ENCODE measurements at regions not wholly inside any gene's neighbourhood (a gene's known extent, or its start where the extent isn't known, plus 50 kb on each side); places are given as distances from the start of the nearest gene placed in this dataset.

DNA sequence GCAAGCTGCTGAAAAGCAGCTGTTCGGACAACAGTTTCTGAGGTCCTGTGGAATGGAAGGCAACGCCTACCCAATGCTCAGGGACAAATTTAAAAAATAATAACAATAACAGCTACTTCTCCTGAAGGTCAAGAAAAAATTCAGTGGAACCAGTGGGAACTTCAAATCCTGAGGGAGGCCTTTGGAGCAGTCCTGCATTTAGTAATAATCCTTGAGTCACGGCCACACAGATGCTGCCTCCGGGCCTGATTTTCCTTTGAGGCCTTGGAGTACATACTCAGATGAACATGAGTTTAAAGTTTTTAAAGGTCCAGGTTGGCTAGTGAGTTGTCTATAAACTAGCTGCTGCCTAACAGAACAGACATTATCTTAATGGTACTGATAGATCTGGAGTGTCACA lies 268.0 kb downstream of the MSRB3 start:
- in situ Hi-C loops (cut with MboI; ENCODE audit: low pct_ligation_motif_present in 1 of 4, low pct_unique_long_range_greater_than_20kb in 1 of 4, low sequenced_read_pairs in 3 of 4) (no loop called here), intact Hi-C loops (cut with DNase I; ENCODE audit: low total_unique reads) (no loop called here)
- H3K4me1 ChIP-seq, result no peaks in the 10 kb centered on the region
- no peaks in the 10 kb centered on the region for H3K27me3 ChIP-seq
- WGBS, 2 donors (ENCODE audit: low coverage in 1 of 2), result 82% methylated on average over 4 of the region's 4 CpGs; no CpG with 5 or more reads in 1 of the 2 donors
- no peaks in the 10 kb centered on the region for H3K9me3 ChIP-seq
- no peak overlapping the region for H3K4me3 ChIP-seq
- H3K27ac ChIP-seq, result no peak overlapping the region
- TF ChIP-seq EP300 (IDR thresholded peaks at IDR 0.05; ENCODE audit: low read depth), result no peak
- TF ChIP-seq POLR2AphosphoS5 (IDR thresholded peaks at IDR 0.05), result no peak
- no peak for TF ChIP-seq POLR2A (IDR thresholded peaks at IDR 0.05)
- TF ChIP-seq, protein P1, sequence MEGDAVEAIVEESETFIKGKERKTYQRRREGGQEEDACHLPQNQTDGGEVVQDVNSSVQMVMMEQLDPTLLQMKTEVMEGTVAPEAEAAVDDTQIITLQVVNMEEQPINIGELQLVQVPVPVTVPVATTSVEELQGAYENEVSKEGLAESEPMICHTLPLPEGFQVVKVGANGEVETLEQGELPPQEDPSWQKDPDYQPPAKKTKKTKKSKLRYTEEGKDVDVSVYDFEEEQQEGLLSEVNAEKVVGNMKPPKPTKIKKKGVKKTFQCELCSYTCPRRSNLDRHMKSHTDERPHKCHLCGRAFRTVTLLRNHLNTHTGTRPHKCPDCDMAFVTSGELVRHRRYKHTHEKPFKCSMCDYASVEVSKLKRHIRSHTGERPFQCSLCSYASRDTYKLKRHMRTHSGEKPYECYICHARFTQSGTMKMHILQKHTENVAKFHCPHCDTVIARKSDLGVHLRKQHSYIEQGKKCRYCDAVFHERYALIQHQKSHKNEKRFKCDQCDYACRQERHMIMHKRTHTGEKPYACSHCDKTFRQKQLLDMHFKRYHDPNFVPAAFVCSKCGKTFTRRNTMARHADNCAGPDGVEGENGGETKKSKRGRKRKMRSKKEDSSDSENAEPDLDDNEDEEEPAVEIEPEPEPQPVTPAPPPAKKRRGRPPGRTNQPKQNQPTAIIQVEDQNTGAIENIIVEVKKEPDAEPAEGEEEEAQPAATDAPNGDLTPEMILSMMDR (IDR thresholded peaks at IDR 0.05), result no peak
- DNase-seq, result no peak
- no peaks in the 10 kb centered on the region for H3K36me3 ChIP-seq

DNA sequence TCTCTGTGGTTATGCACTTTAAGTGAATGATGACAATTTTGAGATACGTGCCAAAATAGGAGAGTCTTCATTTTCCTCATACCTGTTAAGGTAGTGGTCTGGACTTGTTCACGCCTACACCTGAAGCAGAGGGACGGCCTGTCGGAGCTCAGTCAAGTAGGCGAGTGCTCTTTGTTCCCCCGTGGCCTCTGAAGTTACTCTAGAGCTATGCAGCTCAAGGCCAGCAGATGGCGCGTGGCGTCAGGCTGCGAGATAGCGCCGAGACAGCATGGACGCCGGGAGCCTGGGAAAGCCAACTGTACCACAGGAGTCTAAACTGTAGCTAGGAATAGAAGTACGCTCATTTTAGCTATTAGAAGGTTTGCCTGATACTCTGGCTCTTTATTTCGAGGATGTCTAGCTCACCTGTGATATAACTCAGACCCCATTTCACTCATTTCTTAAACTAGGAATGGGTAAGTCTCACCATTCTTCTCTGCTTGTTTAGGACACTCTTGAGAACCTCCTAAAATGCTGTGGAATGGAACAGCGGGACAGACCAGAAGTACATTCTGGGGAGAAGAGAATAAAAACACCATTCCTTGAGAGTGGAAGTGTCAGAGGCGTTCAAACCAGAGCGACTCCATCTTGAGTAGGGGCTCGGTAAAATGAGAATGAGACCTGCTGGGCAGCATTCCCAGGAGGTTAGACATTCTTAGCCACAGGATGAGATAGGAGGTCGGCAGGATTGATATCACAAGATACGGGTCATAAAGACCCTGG lies 267.4 kb upstream of the HMGA2 start:
- in situ Hi-C loops (cut with MboI; ENCODE audit: low pct_ligation_motif_present in 1 of 4, low pct_unique_long_range_greater_than_20kb in 1 of 4, low sequenced_read_pairs in 3 of 4) (loop anchor here in 3 of 4 donors (25.0 kb wide), 2 partner anchors 430 to 530 kb away; no protein-coding TSS in a partner anchor), intact Hi-C loops (cut with DNase I; ENCODE audit: low total_unique reads) (loop anchor here (5.0 kb wide), 1 partner anchor 530 kb away; no protein-coding TSS in a partner anchor)
- 16 to 24% methylated on average over 3 to 22 of the region's 22 CpGs for WGBS, 2 donors (ENCODE audit: low coverage in 1 of 2)
- no peak for TF ChIP-seq EP300 (IDR thresholded peaks at IDR 0.05; ENCODE audit: low read depth)
- no peak for TF ChIP-seq POLR2AphosphoS5 (IDR thresholded peaks at IDR 0.05)
- TF ChIP-seq, protein P1 (IDR thresholded peaks at IDR 0.05), result peak; percentile 81 to 89 (median 84)
- no peak for TF ChIP-seq POLR2A (IDR thresholded peaks at IDR 0.05)
- no peaks in the 10 kb centered on the region for H3K9me3 ChIP-seq
- peak; percentile 79 for DNase-seq
- no peak overlapping the region for H3K27ac ChIP-seq
- H3K27me3 ChIP-seq, result peaks cover 15% of the 10 kb centered on the region
- H3K36me3 ChIP-seq, result no peaks in the 10 kb centered on the region
- H3K4me1 ChIP-seq, result peaks cover 0 to 3% (median 0%) of the 10 kb centered on the region in 4 donors
- no peak overlapping the region for H3K4me3 ChIP-seq

DNA sequence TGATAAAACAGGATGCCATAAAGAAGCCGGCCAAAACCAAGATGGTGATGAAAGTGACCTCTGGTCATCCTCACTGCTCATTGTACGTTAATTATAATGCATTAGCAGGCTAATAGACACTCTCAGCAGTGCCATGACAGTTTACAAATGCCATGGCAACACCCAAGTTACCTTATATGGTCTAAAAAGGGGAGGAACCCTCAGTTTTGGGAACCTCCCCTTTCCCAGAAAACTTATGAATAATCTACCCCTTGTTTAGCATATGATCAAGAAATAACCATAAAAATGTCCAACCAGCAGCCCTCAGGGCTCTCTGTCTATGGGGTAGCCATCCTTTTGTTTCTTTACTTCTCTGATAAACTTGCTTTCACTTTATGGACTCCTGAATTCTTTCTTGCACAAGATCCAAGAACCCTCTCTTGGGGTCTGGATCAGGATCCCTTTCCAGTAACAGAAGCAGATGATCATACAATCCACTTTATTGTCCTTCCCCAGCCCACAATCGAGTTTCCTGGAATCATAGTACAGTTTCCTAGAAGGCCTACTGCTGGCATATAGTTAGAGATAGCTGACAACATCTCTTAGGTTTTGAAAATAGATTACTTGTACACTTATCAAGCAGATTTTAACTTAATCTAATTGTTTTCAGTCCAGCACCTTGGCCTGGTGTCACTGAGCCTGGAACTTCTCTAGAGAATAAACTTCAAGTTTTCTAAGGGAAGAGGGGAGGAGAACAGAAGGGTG lies 266.7 kb upstream of the HMGA2 start:
- Histone ChIP-seq H3K9me3 (no peaks in the 10 kb centered on the region), H3K27me3 (peaks cover 22% of the 10 kb centered on the region), H3K36me3 (no peaks in the 10 kb centered on the region), H3K4me3 (no peak overlapping the region), H3K27ac (no peak overlapping the region), H3K4me1 (peaks cover 0 to 3% (median 0%) of the 10 kb centered on the region in 4 donors)
- 30 to 56% methylated on average over 2 to 3 of the region's 3 CpGs for WGBS, 2 donors (ENCODE audit: low coverage in 1 of 2)
- in situ Hi-C loops (cut with MboI; ENCODE audit: low pct_ligation_motif_present in 1 of 4, low pct_unique_long_range_greater_than_20kb in 1 of 4, low sequenced_read_pairs in 3 of 4) (loop anchor here in 3 of 4 donors (25.0 kb wide), 2 partner anchors 430 to 530 kb away; no protein-coding TSS in a partner anchor), intact Hi-C loops (cut with DNase I; ENCODE audit: low total_unique reads) (loop anchor here (5.0 kb wide), 1 partner anchor 530 kb away; no protein-coding TSS in a partner anchor)
- TF ChIP-seq, protein P1 (IDR thresholded peaks at IDR 0.05), result no peak
- TF ChIP-seq POLR2A (IDR thresholded peaks at IDR 0.05) (no peak), POLR2AphosphoS5 (IDR thresholded peaks at IDR 0.05) (no peak), EP300 (IDR thresholded peaks at IDR 0.05; ENCODE audit: low read depth) (no peak)
- no peak for DNase-seq

DNA sequence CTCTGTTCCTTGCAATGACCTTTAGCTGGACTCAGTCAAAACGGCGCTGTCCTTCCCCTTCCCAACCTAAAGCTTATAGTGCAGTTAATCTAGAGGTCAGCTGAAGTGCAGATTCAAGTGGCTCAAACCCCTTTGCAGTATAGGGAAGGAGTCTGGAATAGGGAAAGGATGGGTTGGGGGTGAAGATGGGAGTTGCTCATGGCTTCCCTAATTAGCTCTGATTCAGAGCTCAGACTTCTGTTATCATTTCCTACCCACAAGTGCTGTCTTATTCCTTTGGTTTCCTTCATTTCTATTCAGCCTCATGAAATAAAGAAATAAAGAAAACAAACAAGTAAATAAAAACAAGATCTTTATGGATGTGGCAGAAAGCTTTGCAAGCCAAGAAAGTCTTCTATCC lies 264.0 kb upstream of the HMGA2 start:
- Histone ChIP-seq H3K4me1 (peaks cover 0 to 3% (median 0%) of the 10 kb centered on the region in 4 donors), H3K36me3 (no peaks in the 10 kb centered on the region), H3K27ac (no peak overlapping the region), H3K9me3 (no peaks in the 10 kb centered on the region), H3K27me3 (peaks cover 24% of the 10 kb centered on the region), H3K4me3 (no peak overlapping the region)
- WGBS, 2 donors (ENCODE audit: low coverage in 1 of 2), result 79 to 80% methylated on average over 1 to 2 of the region's 2 CpGs
- DNase-seq, result no peak
- in situ Hi-C loops (cut with MboI; ENCODE audit: low pct_ligation_motif_present in 1 of 4, low pct_unique_long_range_greater_than_20kb in 1 of 4, low sequenced_read_pairs in 3 of 4) (loop anchor here in 3 of 4 donors (25.0 kb wide), 2 partner anchors 427 to 527 kb away; no protein-coding TSS in a partner anchor), intact Hi-C loops (cut with DNase I; ENCODE audit: low total_unique reads) (no loop called here)
- TF ChIP-seq EP300 (IDR thresholded peaks at IDR 0.05; ENCODE audit: low read depth), result no peak
- TF ChIP-seq POLR2AphosphoS5 (IDR thresholded peaks at IDR 0.05), result no peak
- TF ChIP-seq, protein P1 (IDR thresholded peaks at IDR 0.05), result no peak
- TF ChIP-seq POLR2A (IDR thresholded peaks at IDR 0.05), result no peak

Data from transverse colon (tissue), 4 donors.